ENCODE measurements at regions not wholly inside any gene's neighbourhood (a gene's known extent, or its start where the extent isn't known, plus 50 kb on each side); places are given as distances from the start of the nearest gene placed in this dataset.

DNA sequence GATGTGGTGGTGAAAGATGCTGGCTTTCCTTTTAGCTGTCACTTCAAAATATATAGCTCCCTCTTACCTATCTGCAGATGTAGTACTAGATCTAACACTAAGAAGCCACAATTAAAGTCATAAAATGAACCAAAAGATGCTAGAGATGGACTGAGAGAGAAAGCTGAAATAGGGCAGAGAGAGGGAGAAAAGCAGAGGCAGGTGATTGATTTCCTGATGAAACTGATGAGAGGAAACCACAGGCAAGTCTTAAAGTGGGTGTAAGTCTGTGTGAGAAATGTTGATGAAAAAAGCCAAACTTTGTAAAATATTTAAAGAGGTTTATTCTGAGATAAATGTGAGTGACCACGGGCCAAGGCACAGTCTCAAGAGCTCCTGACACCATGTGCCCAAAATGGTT is 194.3 kb upstream of the MBL2 start:
- TF ChIP-seq POLR2A (IDR thresholded peaks at IDR 0.05): no peak
- TF ChIP-seq, protein P1, sequence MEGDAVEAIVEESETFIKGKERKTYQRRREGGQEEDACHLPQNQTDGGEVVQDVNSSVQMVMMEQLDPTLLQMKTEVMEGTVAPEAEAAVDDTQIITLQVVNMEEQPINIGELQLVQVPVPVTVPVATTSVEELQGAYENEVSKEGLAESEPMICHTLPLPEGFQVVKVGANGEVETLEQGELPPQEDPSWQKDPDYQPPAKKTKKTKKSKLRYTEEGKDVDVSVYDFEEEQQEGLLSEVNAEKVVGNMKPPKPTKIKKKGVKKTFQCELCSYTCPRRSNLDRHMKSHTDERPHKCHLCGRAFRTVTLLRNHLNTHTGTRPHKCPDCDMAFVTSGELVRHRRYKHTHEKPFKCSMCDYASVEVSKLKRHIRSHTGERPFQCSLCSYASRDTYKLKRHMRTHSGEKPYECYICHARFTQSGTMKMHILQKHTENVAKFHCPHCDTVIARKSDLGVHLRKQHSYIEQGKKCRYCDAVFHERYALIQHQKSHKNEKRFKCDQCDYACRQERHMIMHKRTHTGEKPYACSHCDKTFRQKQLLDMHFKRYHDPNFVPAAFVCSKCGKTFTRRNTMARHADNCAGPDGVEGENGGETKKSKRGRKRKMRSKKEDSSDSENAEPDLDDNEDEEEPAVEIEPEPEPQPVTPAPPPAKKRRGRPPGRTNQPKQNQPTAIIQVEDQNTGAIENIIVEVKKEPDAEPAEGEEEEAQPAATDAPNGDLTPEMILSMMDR (IDR thresholded peaks at IDR 0.05): no peak

Measured in thyroid gland (tissue), 4 donors.